IPS-15b (cell line): ENCODE measurements at regions not wholly inside any gene's neighbourhood (a gene's known extent, or its start where the extent isn't known, plus 50 kb on each side); places are given as distances from the start of the nearest gene placed in this dataset.
A peak's percentile ranks its signal among the peaks of the same experiment; 100 is the strongest.
"Not testable (repeated sequence)": the region's sequence is repeated elsewhere in the genome, so short reads cannot be mapped to it uniquely, and the experiment has no call there.

Experiments used
- H3K27me3 ChIP-seq: one replicate; pipeline ENCODE4 v1.6.1; 2013; ENCODE audit warnings: low read length; ENCODE audit not compliant: control insufficient read depth, insufficient read depth
- H3K36me3 ChIP-seq: one replicate; pipeline ENCODE4 v1.6.1; 2013; ENCODE audit warnings: low read length; ENCODE audit not compliant: control insufficient read depth, insufficient read depth
- H3K4me1 ChIP-seq: one replicate; pipeline ENCODE4 v1.6.1; 2013; ENCODE audit warnings: mild to moderate bottlenecking, low read length; ENCODE audit not compliant: control insufficient read depth, insufficient read depth
- H3K4me3 ChIP-seq: one replicate; pipeline ENCODE4 v1.5.1; 2013; ENCODE audit warnings: low read depth, low read length
- H3K9ac ChIP-seq: one replicate; pipeline ENCODE4 v1.6.1; 2013; ENCODE audit warnings: low read depth, mild to moderate bottlenecking, low read length
- H3K9me3 ChIP-seq: one replicate; pipeline ENCODE4 v1.6.1; 2013; ENCODE audit warnings: mild to moderate bottlenecking, low read length; ENCODE audit not compliant: control insufficient read depth, insufficient read depth

DNA sequence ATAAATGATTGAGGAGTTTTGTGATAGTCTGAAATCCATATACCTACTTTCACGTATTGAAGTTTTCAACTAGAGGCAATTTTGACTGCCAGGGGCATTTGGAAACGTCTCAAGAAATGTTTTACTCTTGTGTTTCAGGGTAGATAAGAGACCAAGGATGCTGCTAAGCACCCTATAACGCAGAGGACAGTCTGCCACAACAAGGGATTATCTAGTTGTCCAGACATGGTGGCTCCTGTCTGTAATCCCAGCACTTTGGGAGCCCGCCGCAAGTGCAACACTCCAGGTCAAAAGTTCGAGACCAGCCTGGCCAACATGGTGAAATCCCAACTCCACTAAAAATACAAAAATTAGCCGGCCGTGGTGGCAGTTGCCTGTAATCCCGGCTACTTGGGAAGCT, 133.7 kb upstream of the CCNG1 start:
- Histone ChIP-seq H3K36me3 (no peaks in the 10 kb centered on the region), H3K4me1 (no peaks in the 10 kb centered on the region), H3K9me3 (no peaks in the 10 kb centered on the region), H3K27me3 (no peaks in the 10 kb centered on the region), H3K9ac (no peak overlapping the region), H3K4me3 (no peak overlapping the region)

DNA sequence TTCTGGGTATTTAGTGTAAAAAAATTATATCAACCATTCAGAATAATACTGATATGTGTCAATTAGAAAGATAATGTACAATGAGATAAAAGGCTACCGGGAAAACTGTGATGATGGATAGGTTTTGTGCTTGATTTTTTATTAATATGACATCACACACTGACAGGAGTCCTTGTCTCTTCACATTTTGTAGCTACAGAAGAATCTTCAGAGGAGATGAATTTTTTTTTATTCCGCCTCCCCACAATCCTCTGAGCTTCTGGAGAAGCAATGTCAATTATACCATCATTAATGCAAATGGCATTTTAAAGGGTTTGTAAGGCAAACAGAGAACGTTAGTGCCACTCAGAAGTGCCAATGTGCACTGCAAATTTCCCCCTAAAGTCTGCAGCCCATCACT, 131.7 kb upstream of the CCNG1 start:
- Histone ChIP-seq H3K4me1 (no peaks in the 10 kb centered on the region), H3K9ac (no peak overlapping the region), H3K36me3 (no peaks in the 10 kb centered on the region), H3K9me3 (no peaks in the 10 kb centered on the region), H3K4me3 (no peak overlapping the region), H3K27me3 (no peaks in the 10 kb centered on the region)

DNA sequence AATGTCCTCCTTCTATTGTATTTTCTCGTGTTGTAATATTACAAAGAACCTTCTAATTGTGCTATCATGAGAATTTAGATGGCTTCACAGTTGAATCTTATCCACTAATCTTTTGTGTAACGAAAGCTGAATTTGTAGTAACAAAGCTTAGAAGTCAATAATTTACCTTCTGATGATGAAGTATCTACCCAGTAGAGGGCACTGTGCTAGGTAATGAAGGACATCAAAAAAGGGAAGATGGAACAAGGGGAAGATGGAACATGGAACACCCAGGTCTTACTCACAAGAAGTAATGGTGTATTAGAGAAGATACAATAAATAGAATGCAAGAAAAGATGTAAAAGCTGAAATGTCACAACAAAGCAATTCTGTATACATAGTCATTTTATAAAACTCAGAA, 131.0 kb upstream of the CCNG1 start:
- no peak overlapping the region for H3K9ac ChIP-seq
- no peak overlapping the region for H3K4me3 ChIP-seq
- H3K4me1 ChIP-seq: no peaks in the 10 kb centered on the region
- H3K36me3 ChIP-seq: no peaks in the 10 kb centered on the region
- no peaks in the 10 kb centered on the region for H3K9me3 ChIP-seq
- no peaks in the 10 kb centered on the region for H3K27me3 ChIP-seq

DNA sequence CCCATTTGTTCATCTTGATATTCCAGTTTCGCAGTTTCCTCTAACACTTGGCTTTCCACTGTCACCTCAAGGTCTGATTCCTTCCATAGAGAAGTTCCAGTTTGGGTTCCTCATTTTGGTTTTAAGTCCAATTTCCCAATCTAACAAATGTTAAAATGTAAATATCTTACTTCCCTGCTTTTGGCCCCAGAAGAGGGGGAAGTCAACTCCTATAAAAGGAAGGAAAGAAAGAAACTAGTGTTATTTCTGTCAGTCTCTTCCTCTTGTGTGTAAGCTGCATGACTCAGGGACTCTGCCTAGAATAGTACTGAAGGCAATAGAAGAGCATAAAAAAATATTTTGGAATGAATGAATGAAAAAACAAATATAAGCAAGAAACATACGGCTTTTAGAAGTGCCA, 127.5 kb upstream of the CCNG1 start:
- H3K36me3 ChIP-seq: no peaks in the 10 kb centered on the region
- no peaks in the 10 kb centered on the region for H3K27me3 ChIP-seq
- H3K9ac ChIP-seq: no peak overlapping the region
- no peaks in the 10 kb centered on the region for H3K4me1 ChIP-seq
- no peak overlapping the region for H3K4me3 ChIP-seq
- H3K9me3 ChIP-seq: no peaks in the 10 kb centered on the region

DNA sequence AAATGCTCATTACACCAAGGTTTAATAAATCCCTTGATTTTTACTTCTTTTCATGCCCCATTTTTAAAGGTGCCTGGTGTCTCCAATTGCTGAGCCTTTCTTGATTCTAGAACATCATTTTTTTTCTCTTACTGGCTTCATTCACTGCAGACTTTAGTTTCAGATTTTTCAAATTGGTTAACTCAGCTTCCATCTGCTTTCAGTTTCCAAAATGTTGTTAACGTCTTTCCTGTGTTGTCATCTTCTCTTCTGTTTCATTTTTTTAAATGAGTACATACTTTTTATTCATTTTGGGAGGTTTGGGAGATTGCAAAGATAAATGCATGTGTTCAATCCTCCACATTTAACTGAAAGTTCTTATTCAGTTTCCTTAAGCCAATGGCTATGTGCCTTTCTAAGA, 126.4 kb upstream of the CCNG1 start:
- no peaks in the 10 kb centered on the region for H3K9me3 ChIP-seq
- H3K4me1 ChIP-seq: no peaks in the 10 kb centered on the region
- H3K36me3 ChIP-seq: no peaks in the 10 kb centered on the region
- H3K9ac ChIP-seq: no peak overlapping the region
- no peak overlapping the region for H3K4me3 ChIP-seq
- H3K27me3 ChIP-seq: no peaks in the 10 kb centered on the region

DNA sequence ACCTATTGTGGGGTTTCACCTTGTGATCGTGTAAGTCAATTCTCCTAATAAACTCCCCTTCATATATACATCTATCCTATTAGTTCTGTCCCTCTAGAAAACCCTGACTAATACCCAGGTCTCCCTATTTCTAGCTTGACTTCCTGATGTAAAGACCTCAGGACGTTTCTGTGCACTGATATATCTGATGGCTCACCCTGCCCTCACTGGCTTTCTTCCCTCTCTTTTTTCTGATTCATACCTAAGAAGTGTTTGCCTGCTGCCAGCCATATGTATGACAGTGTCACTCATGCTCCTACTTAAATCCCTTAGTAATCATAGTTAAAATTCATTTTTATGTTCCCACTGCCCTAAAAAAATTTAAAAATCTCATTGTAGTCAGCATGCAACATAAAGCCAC, 124.8 kb upstream of the CCNG1 start:
- Histone ChIP-seq H3K4me3 (no peak overlapping the region), H3K9me3 (no peaks in the 10 kb centered on the region), H3K4me1 (no peaks in the 10 kb centered on the region), H3K9ac (no peak overlapping the region), H3K27me3 (no peaks in the 10 kb centered on the region), H3K36me3 (no peaks in the 10 kb centered on the region)

DNA sequence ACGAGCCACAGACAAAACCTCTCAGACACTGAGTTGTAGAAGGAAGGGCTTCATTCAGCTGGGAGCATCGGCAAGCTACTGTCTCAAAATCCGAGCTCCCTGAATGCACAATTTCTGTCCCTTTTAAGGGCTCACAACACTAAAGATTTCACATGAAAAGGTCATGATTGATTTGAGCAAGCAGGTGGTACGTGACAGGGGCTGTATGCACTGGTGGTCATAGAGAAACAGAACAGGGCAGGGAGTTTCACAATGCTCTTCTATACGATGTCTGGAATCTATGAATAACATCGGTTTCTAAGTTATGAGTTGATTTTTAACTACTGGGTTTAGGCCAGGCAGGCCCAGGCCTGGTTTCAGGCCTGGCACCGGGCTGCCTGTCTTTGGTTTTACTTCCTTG, 124.3 kb upstream of the CCNG1 start:
- H3K9me3 ChIP-seq, H3K36me3 ChIP-seq, H3K4me3 ChIP-seq, H3K4me1 ChIP-seq, H3K27me3 ChIP-seq, H3K9ac ChIP-seq: not testable (repeated sequence)

DNA sequence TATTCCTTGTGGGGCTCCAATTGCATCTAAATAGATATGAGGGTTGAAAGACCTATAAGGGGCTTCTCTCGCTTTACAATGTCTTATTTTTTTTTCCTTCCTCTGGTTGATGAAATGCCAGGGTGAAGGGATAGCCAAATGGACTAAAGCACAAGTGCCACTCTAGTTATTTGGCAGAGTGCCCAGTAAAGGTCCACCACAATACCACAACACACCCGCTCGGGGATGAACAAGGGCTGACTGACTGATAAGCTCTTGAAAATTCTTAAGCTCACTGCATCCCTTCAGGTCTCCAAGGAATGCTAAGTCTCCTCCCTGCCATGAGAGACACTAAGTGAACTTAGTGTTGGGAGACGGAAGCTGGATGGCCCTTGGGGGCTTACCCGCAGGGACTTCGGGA, 121.0 kb upstream of the CCNG1 start:
- not testable (repeated sequence) for H3K4me3 ChIP-seq, H3K27me3 ChIP-seq, H3K9me3 ChIP-seq, H3K36me3 ChIP-seq, H3K4me1 ChIP-seq, H3K9ac ChIP-seq

DNA sequence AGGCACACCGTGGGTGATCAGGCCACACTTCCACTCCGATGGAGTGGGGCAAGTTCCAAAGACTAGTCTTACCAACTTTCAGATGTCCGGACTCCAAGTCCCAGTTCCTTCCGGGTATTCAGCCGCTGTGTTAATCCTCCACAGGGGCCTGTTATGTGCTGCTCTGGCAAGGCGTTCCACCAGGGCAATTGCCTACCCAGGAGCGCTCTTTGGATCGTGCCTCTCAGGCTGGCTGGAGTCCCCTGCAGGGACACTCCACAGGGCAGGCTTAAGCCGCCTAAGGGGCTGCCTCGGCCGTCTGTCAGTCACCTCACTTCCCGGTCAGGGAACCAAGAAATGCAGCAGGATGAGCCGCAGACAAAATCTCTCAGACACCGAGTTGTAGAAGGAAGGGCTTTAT, 118.7 kb upstream of the CCNG1 start:
- H3K4me1 ChIP-seq: no peaks in the 10 kb centered on the region
- no peaks in the 10 kb centered on the region for H3K27me3 ChIP-seq
- H3K4me3 ChIP-seq: no peak overlapping the region
- no peaks in the 10 kb centered on the region for H3K9me3 ChIP-seq
- peaks cover 2% of the 10 kb centered on the region for H3K36me3 ChIP-seq
- no peak overlapping the region for H3K9ac ChIP-seq

DNA sequence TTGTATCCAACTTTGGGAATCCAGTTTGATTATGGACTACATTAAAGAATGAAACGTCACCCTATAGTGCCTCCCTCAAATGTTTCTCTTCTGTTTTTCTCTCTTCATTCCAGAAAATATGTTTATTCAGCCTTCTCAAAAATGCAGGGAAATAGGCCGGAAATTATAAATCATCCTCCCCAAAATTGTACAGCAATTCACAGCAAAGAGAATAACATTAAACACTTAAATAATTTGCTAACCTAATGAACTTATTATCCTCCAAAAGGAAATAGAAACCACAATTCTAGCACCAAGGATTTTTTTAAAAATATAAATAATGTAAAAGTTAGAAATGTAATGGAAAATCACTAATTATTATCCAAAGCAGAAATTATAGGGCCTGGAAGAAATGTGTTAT, 115.9 kb upstream of the CCNG1 start:
- Histone ChIP-seq H3K9ac (no peak overlapping the region), H3K4me1 (no peaks in the 10 kb centered on the region), H3K36me3 (peaks cover 2% of the 10 kb centered on the region), H3K4me3 (no peak overlapping the region), H3K27me3 (no peaks in the 10 kb centered on the region), H3K9me3 (no peaks in the 10 kb centered on the region)

DNA sequence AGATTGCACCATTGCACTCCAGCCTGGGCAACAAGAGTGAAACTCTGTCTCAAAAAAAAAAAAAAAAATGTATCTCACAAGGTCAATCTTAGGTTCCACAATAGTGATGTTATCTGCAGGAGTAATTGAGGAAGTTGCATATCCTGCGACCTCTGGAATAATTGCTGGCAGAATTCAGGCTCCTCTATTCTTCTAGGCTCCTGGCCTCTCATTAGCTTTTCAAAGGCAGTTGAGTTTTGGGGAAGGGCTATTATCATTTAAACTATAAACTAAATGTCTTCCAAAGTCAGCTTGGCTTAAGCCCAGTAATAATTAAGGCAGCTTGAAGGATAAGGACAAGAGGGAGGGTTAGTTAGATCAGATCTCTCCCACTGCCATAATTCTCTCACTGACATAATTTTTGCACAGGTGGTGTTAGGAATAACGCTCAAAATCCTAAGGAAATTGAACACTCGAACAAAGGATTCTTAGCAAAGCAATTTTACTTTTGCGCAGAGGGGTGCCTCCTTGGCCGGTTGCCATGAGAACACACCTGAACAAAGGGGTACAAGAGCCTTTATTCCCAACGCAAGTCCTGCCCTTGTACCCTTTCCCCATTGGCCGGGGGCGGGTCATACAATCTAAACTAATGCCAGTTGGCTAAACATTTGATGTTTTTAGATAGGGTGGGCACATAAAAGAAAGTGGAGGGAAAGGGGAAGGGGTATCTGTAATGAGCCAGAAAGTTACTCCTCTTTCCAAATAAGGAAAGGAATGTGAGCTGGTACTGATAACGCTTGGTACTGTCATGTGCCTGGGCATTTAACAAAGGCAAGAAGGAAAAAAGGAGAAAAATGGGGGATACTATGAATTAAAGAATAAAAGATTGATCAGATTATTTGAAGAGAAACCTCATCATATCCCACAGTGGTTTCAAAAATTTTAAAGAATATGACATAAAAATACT, 106.4 kb upstream of the CCNG1 start:
- H3K4me3 ChIP-seq: peak overlapping the region; percentile 23
- no peaks in the 10 kb centered on the region for H3K9me3 ChIP-seq
- H3K9ac ChIP-seq: no peak overlapping the region
- H3K36me3 ChIP-seq: no peaks in the 10 kb centered on the region
- H3K4me1 ChIP-seq: peaks cover 23% of the 10 kb centered on the region
- H3K27me3 ChIP-seq: no peaks in the 10 kb centered on the region

DNA sequence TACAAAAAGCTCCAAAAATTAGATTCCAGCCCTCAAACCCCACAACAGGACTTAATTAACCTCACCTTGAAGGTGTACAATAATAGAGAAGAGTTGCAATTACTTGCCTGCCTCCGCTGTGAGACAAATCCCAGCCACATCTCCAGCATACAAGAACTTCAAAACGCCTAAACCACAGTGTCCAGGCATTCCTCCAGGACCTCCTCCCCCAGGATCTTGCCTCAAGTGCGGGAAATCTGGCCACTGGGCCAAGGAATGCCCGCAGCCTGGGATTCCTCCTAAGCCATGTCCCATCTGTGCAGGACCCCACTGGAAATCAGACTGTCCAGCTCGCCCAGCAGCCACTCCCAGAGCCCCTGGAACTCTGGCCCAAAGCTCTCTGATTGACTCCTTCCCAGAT, 101.3 kb upstream of the CCNG1 start:
- not testable (repeated sequence) for H3K4me3 ChIP-seq, H3K27me3 ChIP-seq, H3K9ac ChIP-seq, H3K36me3 ChIP-seq, H3K9me3 ChIP-seq
- H3K4me1 ChIP-seq: peaks cover 13% of the 10 kb centered on the region
